ENCODE measurements at regions not wholly inside any gene's neighbourhood (a gene's known extent, or its start where the extent isn't known, plus 50 kb on each side); places are given as distances from the start of the nearest gene placed in this dataset.
A peak's percentile ranks its signal among the peaks of the same experiment; 100 is the strongest.

- Histone ChIP-seq H2BK20ac (ENCODE audit: low read depth, low read length, poor library complexity, severe bottlenecking) (no peak overlapping the region), H4K5ac (ENCODE audit: insufficient read length, low read depth, low read length) (no peak overlapping the region), H3K23ac (ENCODE audit: insufficient read length, low read depth, low read length) (no peak overlapping the region), H3K79me2 (ENCODE audit: insufficient read depth, low read length) (no peaks in the 10 kb centered on the region), H3T11ph (ENCODE audit: low read length) (no peak overlapping the region), H3K56ac (ENCODE audit: insufficient read length, low read depth, low read length) (no peak overlapping the region), H3K4me1 (ENCODE audit: insufficient read depth, low read length) (no peaks in the 10 kb centered on the region), H2BK12ac (ENCODE audit: insufficient read length, low read depth, low read length) (no peak overlapping the region), H3K27ac (ENCODE audit: insufficient read length, low read depth, low read length) (no peak overlapping the region), H3K9me3 (ENCODE audit: control insufficient read depth, low read depth, low read length) (no peaks in the 10 kb centered on the region), H2AFZ (ENCODE audit: low read length) (no peak overlapping the region), H2BK15ac (ENCODE audit: low read depth, low read length) (no peak overlapping the region), H3K9ac (ENCODE audit: extremely low read depth, insufficient read length, low read length) (no peak overlapping the region), H4K20me1 (ENCODE audit: control insufficient read depth, insufficient read depth, insufficient read length) (no peaks in the 10 kb centered on the region), H4K91ac (ENCODE audit: insufficient read length, low read depth, low read length) (no peak overlapping the region), H3K4me2 (ENCODE audit: insufficient read depth, insufficient read length, low read length) (no peak overlapping the region), H3K79me1 (ENCODE audit: insufficient read depth, low read depth, low read length, poor library complexity, severe bottlenecking) (no peaks in the 10 kb centered on the region), H2AK5ac (ENCODE audit: insufficient read length, low read length) (no peak overlapping the region), H3K14ac (ENCODE audit: insufficient read depth, low read length) (no peak overlapping the region), H3K23me2 (ENCODE audit: insufficient read length, low read depth, low read length, poor library complexity, severe bottlenecking) (no peaks in the 10 kb centered on the region), H3K27me3 (ENCODE audit: insufficient read depth, low read length) (no peaks in the 10 kb centered on the region), H4K8ac (replicated peaks; ENCODE audit: insufficient read length, low read depth, low read length) (no peak overlapping the region), H3K4ac (ENCODE audit: low read depth, low read length) (no peak overlapping the region), H2BK120ac (ENCODE audit: low read depth, low read length, poor library complexity, severe bottlenecking) (no peak overlapping the region), H3K18ac (ENCODE audit: insufficient read length, low read depth, low read length) (no peak overlapping the region), H2BK5ac (ENCODE audit: insufficient read length, low read length) (no peak overlapping the region)
- peaks cover 5 to 8% of the 10 kb centered on the region in 2 experiments for H3K4me1 Mint-ChIP-seq
- peaks cover 0 to 8% of the 10 kb centered on the region in 2 experiments; a peak in 3 of 5 replicates for H3K9me3 Mint-ChIP-seq
- WGBS (ENCODE audit: extremely low coverage, insufficient read length, low lambda C conversion rate) = no CpG with 5 or more reads among the region's 2 CpGs
- DNase-seq = peak; percentile 29
- no peaks in the 10 kb centered on the region for H3K36me3 Mint-ChIP-seq (ENCODE audit: insufficient read depth in 1 of 3, low read depth in 3 of 3)
- H3K27ac Mint-ChIP-seq = peak overlapping the region in 1 of 3 experiments; percentile 91; a peak in 3 of 7 replicates
- H3K27me3 Mint-ChIP-seq (ENCODE audit: low read depth) = no peaks in the 10 kb centered on the region
- no peak for TF ChIP-seq CTCF (conservative IDR thresholded peaks at IDR 0.05)
- H3K4me3 Mint-ChIP-seq = no peak overlapping the region
Observed at GRCh38 chr4:46586566-46586965, 196.6 kb upstream of the GABRA2 start.
